ENCODE measurements at regions not wholly inside any gene's neighbourhood (a gene's known extent, or its start where the extent isn't known, plus 50 kb on each side); places are given as distances from the start of the nearest gene placed in this dataset.

DNA sequence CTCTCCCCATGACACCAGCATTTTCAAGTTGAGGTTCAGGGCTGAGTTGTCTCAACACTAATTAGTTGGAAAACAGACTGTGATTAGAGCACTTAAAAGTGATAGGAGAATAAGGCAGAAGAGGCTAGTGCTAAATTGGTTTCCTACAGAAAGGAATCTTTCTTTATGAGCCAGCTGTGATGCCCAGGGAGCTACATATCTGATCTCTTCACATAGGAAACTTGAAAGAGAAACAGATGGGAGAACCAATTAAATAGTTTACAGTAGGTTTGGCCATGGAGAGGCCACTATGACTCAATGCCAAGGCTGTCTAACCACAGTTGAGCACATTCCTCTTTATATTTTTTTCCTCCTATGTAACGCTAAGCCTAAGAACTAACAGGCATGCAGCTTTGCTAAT is 418.3 kb upstream of the CYRIA start:
- no peak for DNase-seq (ENCODE audit: low spot score)

GRCh38 chr2:17079262-17079661 is 413.6 kb upstream of the CYRIA start:
- no peak for DNase-seq (ENCODE audit: low spot score)

- no peak for DNase-seq (ENCODE audit: low spot score)
Measured at GRCh38 chr2:17076533-17076932, 410.9 kb upstream of the CYRIA start.

GRCh38 chr2:17070711-17071110 is 405.1 kb upstream of the CYRIA start:
- no peak for DNase-seq (ENCODE audit: low spot score)

DNA sequence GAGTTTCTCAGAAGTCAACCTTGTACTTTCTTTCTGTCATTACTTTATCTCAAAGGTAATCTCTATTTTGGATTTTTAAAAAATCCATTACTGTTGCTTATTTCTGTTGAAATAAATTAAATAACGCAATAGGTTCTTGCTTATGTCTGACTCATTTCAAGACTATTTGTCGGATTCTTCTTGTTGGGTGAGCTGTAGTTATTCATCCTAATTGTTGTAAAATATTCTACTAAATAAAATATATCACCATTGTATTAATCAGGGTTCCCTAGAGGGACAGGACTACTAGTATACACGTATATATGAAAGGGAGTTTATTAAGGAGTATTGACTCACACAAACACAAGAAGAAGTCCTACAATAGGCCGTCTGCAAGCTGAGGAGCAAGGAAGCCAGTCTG is 403.9 kb upstream of the CYRIA start:
- DNase-seq (ENCODE audit: low spot score), result no peak

DNA sequence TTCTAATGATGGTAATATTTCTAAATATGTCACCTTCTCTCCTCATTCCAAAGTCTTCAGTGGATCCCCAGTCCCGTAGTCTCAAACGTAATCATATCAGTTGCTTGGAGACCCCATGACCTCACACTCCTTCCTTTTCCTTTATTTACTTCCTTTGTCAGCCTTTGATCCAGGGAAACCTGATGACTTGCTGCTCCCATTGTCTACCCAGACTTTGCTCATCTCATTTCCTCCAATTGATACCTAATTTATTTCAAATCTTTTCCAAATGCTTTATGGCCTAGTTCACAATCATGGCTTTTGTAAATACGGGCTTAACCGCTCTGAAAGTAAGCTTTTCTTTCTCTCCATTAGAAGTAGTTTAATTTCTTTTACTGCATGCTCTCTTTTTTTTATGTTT is 402.4 kb upstream of the CYRIA start:
- DNase-seq (ENCODE audit: low spot score), result no peak

DNA sequence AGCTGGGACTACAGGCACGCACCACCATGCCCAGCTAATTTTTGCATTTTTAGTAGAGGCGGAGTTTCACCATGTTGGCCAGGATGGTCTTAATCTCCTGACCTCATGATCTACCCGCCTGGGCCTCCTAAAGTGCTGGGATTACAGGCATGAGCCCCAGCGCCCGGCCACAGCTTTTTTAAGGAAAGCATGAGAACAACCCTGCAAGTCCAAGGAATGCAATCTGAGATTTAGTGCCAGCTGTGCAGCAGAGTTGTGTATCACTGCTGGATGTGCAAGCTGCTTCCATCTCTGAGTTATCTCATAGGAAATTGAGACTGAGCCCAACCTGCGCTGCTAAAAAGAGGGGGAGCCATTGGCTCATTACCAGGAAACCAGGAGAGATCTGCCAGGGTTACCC is 399.9 kb upstream of the CYRIA start:
- DNase-seq (ENCODE audit: low spot score), result no peak

DNA sequence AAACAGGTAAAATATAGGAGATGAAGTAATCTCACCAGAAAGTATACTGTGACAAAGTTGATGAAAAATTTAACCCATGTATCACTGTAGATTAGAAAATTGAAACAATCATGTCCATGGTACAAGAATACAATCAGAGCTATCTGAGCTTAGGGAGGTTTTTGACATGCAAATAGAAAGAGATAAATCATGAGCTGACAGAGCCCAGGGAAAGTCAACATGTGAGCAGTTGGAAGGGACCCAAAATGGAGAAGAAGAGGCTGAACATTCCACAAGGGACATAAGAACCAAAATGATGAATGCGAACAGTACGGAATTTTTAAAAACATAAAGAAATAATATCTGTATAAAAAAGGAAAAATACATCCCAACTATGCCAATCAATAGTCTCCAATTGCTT is 395.4 kb upstream of the CYRIA start:
- no peak for DNase-seq (ENCODE audit: low spot score)

DNA sequence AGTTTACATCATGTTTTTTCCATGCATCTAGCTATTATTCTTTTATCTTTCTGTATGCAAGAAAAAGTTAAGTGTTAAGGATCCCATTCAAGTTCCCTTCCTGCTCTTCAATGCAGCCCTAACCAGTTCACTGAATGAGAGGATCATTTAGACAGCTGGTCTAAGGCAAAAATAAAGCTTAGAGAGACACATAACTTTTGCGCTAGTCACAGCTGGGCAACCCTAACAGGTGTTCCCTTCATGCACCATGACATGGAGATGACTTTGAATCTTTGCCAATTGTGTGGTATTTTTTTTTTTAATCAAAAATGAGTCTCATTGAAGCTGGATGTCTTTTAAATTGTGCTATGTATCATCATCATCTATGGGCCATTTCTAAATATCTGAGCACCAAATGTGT is 393.8 kb upstream of the CYRIA start:
- DNase-seq (ENCODE audit: low spot score), result no peak

DNA sequence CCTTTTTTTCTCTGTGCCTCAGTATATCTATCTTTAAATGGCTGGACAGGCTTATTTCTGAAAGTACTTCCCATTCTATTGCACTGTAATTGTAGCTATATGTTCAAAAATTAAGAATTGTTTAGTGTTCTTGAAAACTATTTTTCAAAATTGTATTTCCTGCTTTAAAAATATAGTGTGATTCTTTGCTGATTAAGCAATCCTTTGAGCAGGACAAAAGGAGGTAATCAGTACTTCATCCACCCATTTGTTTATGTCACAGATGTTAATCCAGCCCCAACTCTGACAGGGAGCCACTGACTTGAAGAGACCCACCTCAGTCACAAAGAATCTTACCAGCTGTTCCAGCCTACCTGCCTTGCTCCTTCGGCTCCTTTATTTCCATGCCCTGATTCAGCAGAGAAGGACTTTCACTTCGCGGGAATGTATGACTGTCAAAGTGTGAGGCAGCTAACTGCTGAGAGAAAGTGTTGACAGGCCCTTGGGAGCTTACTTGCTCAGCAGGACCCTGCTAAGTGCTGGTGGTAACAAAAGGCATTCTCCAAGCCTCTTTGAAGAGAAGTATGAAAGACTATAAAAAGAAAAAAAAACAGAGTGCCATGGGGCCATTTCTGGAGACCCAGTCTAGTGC is 393.3 kb upstream of the CYRIA start:
- DNase-seq (ENCODE audit: low spot score), result no peak

DNA sequence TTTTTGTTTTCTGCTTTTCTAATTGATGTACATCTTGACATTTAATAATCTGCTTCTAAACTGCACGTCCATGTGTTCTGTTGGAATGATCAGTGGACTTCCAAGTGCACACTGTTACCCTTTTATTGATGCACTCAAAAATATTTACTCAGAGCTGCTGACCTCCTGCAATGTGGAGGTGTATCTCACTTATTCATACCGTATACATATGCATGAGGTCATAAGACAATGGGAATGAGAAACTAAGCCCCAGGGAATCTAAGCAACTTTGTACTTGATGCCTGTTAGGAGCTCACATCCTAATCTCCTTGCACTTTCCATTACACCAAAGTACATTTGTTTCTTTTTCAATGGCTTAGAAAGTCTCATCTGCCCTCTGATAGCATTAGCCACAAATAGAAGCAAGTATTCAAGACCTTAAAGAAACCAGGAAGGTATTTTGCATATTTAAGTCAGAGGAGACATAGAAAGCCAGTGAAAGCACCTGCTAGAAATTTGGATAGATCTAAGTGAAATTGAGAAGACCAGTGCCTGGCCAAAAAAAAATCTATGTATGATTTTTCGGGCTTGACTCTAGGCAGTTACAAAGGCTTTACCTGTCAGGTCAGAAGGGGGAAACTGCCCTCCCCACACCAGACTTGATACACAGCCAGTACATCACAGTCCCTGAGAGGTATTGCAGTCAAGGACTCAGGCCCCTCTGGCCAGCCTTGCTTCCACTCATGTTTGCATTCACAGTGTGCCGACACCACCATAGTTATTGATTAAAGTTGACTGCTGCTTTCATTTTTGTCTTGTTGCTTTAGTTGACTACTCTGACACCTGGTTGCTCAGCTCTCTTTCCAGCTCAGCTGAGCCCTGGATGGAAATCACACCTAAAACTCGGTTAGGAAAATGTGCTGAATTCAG is 391.7 kb upstream of the CYRIA start:
- no peak for DNase-seq (ENCODE audit: low spot score)

- DNase-seq (ENCODE audit: low spot score), result no peak
Measured at GRCh38 chr2:17056236-17056635, 390.6 kb upstream of the CYRIA start.

DNA sequence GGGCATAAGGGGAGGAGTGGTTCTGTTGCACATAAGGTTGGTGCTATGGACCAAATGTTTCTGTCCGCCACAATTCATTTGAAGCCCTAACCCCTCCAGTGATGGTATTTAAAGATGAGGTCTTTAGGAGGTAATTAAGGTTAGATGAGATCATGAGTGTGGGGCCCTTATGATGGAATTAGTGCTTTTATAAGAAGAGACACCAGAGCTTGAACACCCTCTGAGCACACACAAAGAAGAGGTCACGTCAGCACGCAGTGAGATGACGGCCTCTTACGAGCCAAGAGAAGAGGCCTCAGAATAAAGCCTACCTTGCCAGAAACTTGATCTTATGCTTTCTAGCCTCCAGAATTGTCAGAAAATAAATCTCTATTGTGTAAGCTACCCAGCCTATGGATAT is 386.4 kb upstream of the CYRIA start:
- no peak for DNase-seq (ENCODE audit: low spot score)

GRCh38 chr2:17051538-17051937 is 385.9 kb upstream of the CYRIA start:
- no peak for DNase-seq (ENCODE audit: low spot score)

- DNase-seq (ENCODE audit: low spot score), result no peak
Measured at GRCh38 chr2:17043173-17043572, 377.5 kb upstream of the CYRIA start.

DNA sequence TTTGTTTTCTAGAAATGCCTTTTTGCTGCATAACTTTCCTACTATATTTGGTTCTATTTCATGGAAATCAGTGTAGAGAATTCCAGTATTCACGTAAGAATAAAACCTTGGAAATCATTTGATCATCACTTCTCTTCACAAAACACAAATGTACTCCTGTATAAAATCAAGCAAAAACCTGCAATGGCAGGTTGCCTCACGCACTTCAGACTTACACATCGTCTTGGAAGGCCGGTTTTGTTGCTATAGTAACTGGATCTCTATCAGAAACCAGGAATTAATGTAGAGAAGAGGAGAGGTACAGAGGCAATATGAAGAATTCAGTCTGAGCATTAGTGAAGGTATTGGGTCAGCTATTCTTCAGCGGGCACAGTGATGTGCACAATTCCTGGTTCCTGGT is 370.7 kb upstream of the CYRIA start:
- DNase-seq (ENCODE audit: low spot score), result no peak

DNA sequence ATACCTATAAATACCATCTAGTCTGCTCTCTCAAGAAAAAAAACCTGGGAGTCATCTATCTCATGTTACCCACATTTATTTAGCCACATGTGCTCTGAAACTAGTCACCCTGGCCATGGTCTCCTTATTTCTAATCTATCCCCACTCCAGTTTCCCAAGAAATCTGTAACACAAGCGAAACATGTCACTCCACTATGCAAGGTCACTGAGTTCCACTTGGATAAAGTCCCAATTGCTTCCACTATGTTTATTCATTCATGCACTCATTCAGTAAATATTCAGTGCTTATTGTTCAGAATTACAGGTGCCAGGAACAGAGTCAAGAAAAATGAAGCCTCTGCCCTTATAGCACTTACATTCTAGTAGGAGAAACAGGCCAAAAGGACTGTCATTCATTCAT is 369.4 kb upstream of the CYRIA start:
- no peak for DNase-seq (ENCODE audit: low spot score)

DNA sequence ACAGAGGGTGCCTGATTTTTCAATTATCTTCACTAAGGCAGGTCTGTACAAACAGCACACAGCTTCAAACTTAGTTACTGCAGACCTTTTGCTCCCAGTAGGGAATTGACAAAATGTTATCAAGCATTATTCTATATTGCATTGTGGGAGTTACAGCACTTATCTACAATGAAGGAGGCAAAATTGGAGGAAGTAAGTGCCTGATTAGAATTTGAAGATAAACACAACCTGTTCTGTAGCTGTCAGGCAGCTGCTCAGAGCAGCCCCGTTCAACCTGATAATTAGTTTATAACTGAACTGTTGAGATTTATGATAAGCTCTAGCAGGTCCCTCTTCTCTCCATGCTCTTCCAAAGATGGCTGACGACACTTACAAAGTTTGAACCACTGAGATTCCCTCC is 364.4 kb upstream of the CYRIA start:
- no peak for DNase-seq (ENCODE audit: low spot score)

DNA sequence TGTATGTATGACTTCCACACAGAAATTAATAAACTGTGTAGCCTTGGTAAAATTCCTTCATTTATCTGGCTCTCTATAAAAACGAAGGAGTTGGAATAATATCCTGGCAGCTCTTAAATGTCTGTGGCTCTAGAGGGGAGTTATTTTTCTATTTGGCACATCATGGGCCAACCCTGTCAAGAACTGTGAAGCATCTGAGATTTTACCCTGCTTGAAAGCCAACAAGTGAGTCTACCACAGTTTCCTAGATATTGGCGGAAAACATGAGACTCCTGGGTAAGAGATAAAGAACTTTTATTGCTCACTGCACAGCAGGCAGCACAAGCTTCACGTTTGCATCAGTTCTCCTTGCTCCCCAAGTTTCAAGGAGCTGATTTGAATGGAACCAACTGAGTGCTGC is 346.7 kb upstream of the CYRIA start:
- DNase-seq (ENCODE audit: low spot score), result no peak

GRCh38 chr2:17010104-17010503 is 344.5 kb upstream of the CYRIA start:
- DNase-seq (ENCODE audit: low spot score), result no peak

- DNase-seq (ENCODE audit: low spot score), result no peak
Measured at GRCh38 chr2:17000184-17000482, 334.5 kb upstream of the CYRIA start.

GRCh38 chr2:16999347-17000183 is 333.9 kb upstream of the CYRIA start:
- DNase-seq (ENCODE audit: low spot score), result no peak

Data from mesenteric fat pad (tissue), 1 donor.